Endothelial cell of umbilical vein (primary cell): ENCODE measurements at regions not wholly inside any gene's neighbourhood (a gene's known extent, or its start where the extent isn't known, plus 50 kb on each side); places are given as distances from the start of the nearest gene placed in this dataset.

Source experiments
- BruUV-seq: library from RNA; stranded (reverse); fragments of 400-500 nt; replicated peaks from 2 replicates; lab custom pipeline; 2021; lab: Mats Ljungman, UMichigan
- CTCF ChIA-PET: fragments of 300-600, 350-600 bp; sonication (Branson Sonifier 250); formaldehyde crosslinking; loops from one replicate; lab custom pipeline; 2021; ENCODE audit warnings: antibody characterized with exemption, inconsistent platforms; lab: Charles Lee
- POLR2A ChIA-PET: fragments of 300-600, 350-600 bp; sonication (Branson Sonifier 250); formaldehyde crosslinking; loops from one replicate; lab custom pipeline; 2021; ENCODE audit warnings: antibody characterized with exemption, inconsistent platforms; lab: Charles Lee
- DNase-seq: peaks from one replicate; pipeline ENCODE4 v3.0.0-alpha.2; 2011; ENCODE audit warnings: low read depth, low spot score
- FAIRE-seq: peaks from 2 replicates; lab custom pipeline; 2011; peaks lifted over from hg19 to GRCh38; lab: Jason Lieb, UNC
- H2AFZ ChIP-seq: 2 replicates; pipeline ENCODE4 v1.6.0; 2012; ENCODE audit warnings: low read depth, low read length, control low read depth, inconsistent platforms
- H3K27ac ChIP-seq: 2 replicates; pipeline ENCODE4 v1.5.1; 2011; ENCODE audit warnings: low read depth, mild to moderate bottlenecking, control low read depth, low read length, moderate library complexity; ENCODE audit not compliant: insufficient read depth
- H3K27me3 ChIP-seq, 2 experiments: 2 replicates each; pipeline versions ENCODE4 v1.6.0 to v1.6.1; 2011; ENCODE audit warnings: low read length in 2 of 2, mixed read lengths in 1 of 2; ENCODE audit not compliant: control insufficient read depth in 2 of 2, insufficient read depth in 2 of 2
- H3K36me3 ChIP-seq, 2 experiments: 2 replicates in 1 of 2; 3 replicates in 1 of 2; pipeline ENCODE4 v1.5.1; 2011; ENCODE audit warnings: low read length in 2 of 2, mild to moderate bottlenecking in 1 of 2, moderate library complexity in 1 of 2; ENCODE audit not compliant: control insufficient read depth in 2 of 2, insufficient read depth in 2 of 2; ENCODE audit errors: extremely low read depth in 1 of 2
- H3K4me1 ChIP-seq: 3 replicates; pipeline ENCODE4 v1.5.1; 2011; ENCODE audit warnings: mild to moderate bottlenecking, low read length; ENCODE audit not compliant: control insufficient read depth, insufficient read depth; ENCODE audit errors: extremely low read depth
- H3K4me2 ChIP-seq: 2 replicates; pipeline ENCODE4 v1.6.1; 2011; ENCODE audit warnings: low read length, control low read depth, mixed read lengths; ENCODE audit not compliant: insufficient read depth
- H3K4me3 ChIP-seq, 3 experiments: fragments of 200-600 bp in 1 of 3; sonication (generic), shearing (Covaris generic) in 1 of 3; replicated peaks in 1 of 3; 2 replicates each; pipeline ENCODE4 v1.5.1; 2011 to 2016; ENCODE audit warnings: control low read depth in 3 of 3, low read length in 3 of 3, mild to moderate bottlenecking in 2 of 3, inconsistent platforms in 1 of 3, low read depth in 1 of 3, moderate library complexity in 1 of 3; ENCODE audit not compliant: insufficient read depth in 1 of 3
- H3K79me2 ChIP-seq: 2 replicates; pipeline ENCODE4 v1.6.0; 2012; ENCODE audit warnings: low read length, inconsistent platforms; ENCODE audit not compliant: control insufficient read depth, insufficient read depth
- H3K9ac ChIP-seq: replicated peaks from 2 replicates; pipeline ENCODE3; 2011; ENCODE audit warnings: low read length, control low read depth; ENCODE audit not compliant: insufficient read depth; ENCODE audit errors: extremely low read depth
- H3K9me1 ChIP-seq: replicated peaks from 3 replicates; pipeline ENCODE4 v1.6.0; 2011; ENCODE audit warnings: mild to moderate bottlenecking, low read length; ENCODE audit not compliant: control insufficient read depth, insufficient read depth; ENCODE audit errors: extremely low read depth
- H3K9me3 ChIP-seq: replicated peaks from 2 replicates; pipeline ENCODE4 v1.5.1; 2012; ENCODE audit warnings: low read length, inconsistent platforms; ENCODE audit not compliant: control insufficient read depth, insufficient read depth
- H4K20me1 ChIP-seq: replicated peaks from 2 replicates; pipeline ENCODE3; 2011; ENCODE audit warnings: mild to moderate bottlenecking, low read length; ENCODE audit not compliant: control insufficient read depth, insufficient read depth; ENCODE audit errors: extremely low read depth
- CTCF ChIP-seq, 2 donors: IDR thresholded peaks; 1 replicate in 1 of 2; 2 replicates in 1 of 2; pipeline ENCODE4 v1.5.1; 2011; ENCODE audit warnings: low read length in 2 of 2, mild to moderate bottlenecking in 2 of 2, moderate library complexity in 2 of 2, control low read depth in 1 of 2, inconsistent platforms in 1 of 2, low read depth in 1 of 2; ENCODE audit not compliant: insufficient read depth in 1 of 2; ENCODE audit errors: extremely low read depth in 1 of 2
- EZH2 ChIP-seq: IDR thresholded peaks from 2 replicates; pipeline ENCODE4 v1.6.1; 2012; ENCODE audit warnings: borderline replicate concordance, low read depth, mild to moderate bottlenecking, moderate library complexity, low read length, inconsistent platforms; ENCODE audit not compliant: severe bottlenecking
- FOS ChIP-seq: IDR thresholded peaks from 2 replicates; pipeline ENCODE4 v1.6.1; 2011; ENCODE audit warnings: mild to moderate bottlenecking, low read length, moderate library complexity, borderline replicate concordance; ENCODE audit not compliant: insufficient read depth
- GATA2 ChIP-seq: IDR thresholded peaks from 2 replicates; pipeline ENCODE4 v1.7.0; 2011; ENCODE audit warnings: low read depth, mild to moderate bottlenecking, moderate library complexity, mixed read lengths, low read length; ENCODE audit not compliant: insufficient read length, insufficient read depth
- JUN ChIP-seq: IDR thresholded peaks from 2 replicates; pipeline ENCODE4 v1.6.1; 2011; ENCODE audit warnings: borderline replicate concordance, low read depth; ENCODE audit not compliant: insufficient read length, insufficient read depth
- MAX ChIP-seq: IDR thresholded peaks from 2 replicates; pipeline ENCODE4 v1.6.1; 2011; ENCODE audit not compliant: insufficient read depth, insufficient read length
- MYC ChIP-seq: IDR thresholded peaks from one replicate; pipeline ENCODE4 v1.6.1; 2011; ENCODE audit warnings: mild to moderate bottlenecking, low read depth, low read length
- POLR2A ChIP-seq: IDR thresholded peaks from 2 replicates; pipeline ENCODE4 v1.6.1; 2012; ENCODE audit warnings: low read depth, mild to moderate bottlenecking, control low read depth, low read length
- POLR2AphosphoS5 ChIP-seq: IDR thresholded peaks from 2 replicates; pipeline ENCODE4 v1.6.1; 2012; ENCODE audit warnings: low read depth, mild to moderate bottlenecking, control low read depth, low read length, moderate library complexity; ENCODE audit not compliant: insufficient read depth
- dilution Hi-C: fragments of 300-500 bp; cut with MboI; formaldehyde crosslinking; loops from one replicate; pipeline ENCODE4 v1.15.0; 2019; ENCODE audit warnings: low sequenced_read_pairs; ENCODE audit not compliant: extremely low pct_ligation_motif_present
- intact Hi-C: fragments of 100-400 bp; cut with micrococcal nuclease; formaldehyde crosslinking; loops from one replicate; pipeline ENCODE4 v1.10.0; 2022

- TF ChIP-seq EZH2 (no peak), MYC (no peak), POLR2AphosphoS5 (no peak), MAX (no peak), POLR2A (no peak), JUN (no peak), CTCF (IDR thresholded peaks at IDR 0.05; ENCODE audit: extremely low read depth in 1 of 2, insufficient read depth in 1 of 2, low read depth in 1 of 2, low read length in 2 of 2) (no peak), FOS (no peak), GATA2 (no peak)
- H3K9me3 ChIP-seq, result peaks cover 3% of the 10 kb centered on the region
- no peak overlapping the region for H3K4me3 ChIP-seq
- H3K27ac ChIP-seq, result no peak overlapping the region
- H3K36me3 ChIP-seq, result no peaks in the 10 kb centered on the region
- no peak for DNase-seq
- no peaks in the 10 kb centered on the region for H4K20me1 ChIP-seq
- no peaks in the 10 kb centered on the region for H3K79me2 ChIP-seq
- H3K27me3 ChIP-seq, result no peaks in the 10 kb centered on the region
- BruUV-seq, result no TSS peak
- POLR2A ChIA-PET, result no interaction called here
- no peak for FAIRE-seq
- intact Hi-C loops (no loop called here), dilution Hi-C loops (no loop called here)
- H3K9ac ChIP-seq, result no peak overlapping the region
- no peak overlapping the region for H2AFZ ChIP-seq
- no peak overlapping the region for H3K4me2 ChIP-seq
- H3K4me1 ChIP-seq, result no peaks in the 10 kb centered on the region
- no peaks in the 10 kb centered on the region for H3K9me1 ChIP-seq
- CTCF ChIA-PET, result no interaction called here
These were observed 591.8 kb upstream of the ADARB2 start for GRCh38 chr10:2329082-2329481.
